Right forelimb (tissue), 1 donor: ENCODE measurements at regions not wholly inside any gene's neighbourhood (a gene's known extent, or its start where the extent isn't known, plus 50 kb on each side); places are given as distances from the start of the nearest gene placed in this dataset.

Experiments used
- DNase-seq: peaks from one replicate; pipeline ENCODE4 v3.0.0-alpha.2; 2018

DNA sequence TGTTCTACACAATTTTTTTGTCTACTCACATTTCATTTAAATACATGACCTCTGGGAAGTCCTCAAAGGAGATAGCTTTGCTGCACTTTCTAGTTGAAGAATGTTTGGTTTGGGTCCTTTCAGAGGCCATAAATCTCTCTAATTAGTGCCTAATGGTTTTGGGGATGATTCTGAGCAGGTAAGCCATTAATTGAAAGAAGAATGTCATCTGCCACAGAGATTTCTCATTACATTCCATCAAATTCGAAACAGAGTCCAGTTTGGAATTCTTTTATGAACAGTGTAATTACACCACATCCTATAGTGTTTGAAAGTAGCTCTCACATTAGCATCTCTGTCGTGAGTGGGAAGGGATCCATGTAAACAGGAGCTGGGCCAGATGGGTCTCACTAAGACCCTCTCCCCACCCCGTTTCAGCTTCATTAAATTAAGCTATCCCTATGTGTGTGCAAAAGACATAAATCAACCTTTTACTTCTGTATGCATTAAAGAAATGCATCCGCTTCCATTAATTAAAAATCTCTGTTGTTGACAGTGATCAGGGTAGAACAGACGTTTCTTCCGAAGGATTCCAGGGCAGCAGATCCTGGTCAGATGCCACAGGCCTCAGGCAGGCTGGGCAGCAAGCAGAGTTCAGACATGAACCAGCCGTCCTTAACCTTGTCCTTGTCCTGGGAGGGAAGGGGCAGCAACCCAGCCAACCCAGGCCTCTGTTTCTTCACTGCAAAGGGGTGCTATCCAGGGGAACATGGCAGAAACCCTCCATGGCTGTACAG lies 99.8 kb upstream of the MAP1B start:
- no peak for DNase-seq

- DNase-seq, result no peak
Observed at GRCh38 chr5:72009280-72009679, 98.0 kb upstream of the MAP1B start.

DNA sequence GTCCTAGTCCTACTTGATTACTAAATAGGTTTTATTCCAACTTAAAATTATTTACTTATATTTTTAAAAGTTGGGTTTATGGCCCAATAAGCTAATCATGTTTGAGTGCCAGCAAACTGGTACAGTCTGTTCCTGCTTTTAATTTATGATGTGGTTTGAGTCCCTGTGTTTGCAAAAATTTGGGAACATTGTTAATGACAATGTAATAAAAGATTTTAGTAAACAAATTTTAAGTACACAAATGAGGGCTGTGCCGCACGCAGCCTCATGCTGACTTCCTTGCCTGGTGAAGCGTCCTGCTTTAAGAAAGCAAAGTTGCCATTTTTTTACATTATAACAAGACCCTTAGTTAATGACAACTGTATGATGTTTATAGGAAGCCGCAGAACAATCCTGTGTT lies 96.8 kb upstream of the MAP1B start:
- no peak for DNase-seq

- DNase-seq, result no peak
Observed at GRCh38 chr5:72012906-72013305, 94.4 kb upstream of the MAP1B start.

DNA sequence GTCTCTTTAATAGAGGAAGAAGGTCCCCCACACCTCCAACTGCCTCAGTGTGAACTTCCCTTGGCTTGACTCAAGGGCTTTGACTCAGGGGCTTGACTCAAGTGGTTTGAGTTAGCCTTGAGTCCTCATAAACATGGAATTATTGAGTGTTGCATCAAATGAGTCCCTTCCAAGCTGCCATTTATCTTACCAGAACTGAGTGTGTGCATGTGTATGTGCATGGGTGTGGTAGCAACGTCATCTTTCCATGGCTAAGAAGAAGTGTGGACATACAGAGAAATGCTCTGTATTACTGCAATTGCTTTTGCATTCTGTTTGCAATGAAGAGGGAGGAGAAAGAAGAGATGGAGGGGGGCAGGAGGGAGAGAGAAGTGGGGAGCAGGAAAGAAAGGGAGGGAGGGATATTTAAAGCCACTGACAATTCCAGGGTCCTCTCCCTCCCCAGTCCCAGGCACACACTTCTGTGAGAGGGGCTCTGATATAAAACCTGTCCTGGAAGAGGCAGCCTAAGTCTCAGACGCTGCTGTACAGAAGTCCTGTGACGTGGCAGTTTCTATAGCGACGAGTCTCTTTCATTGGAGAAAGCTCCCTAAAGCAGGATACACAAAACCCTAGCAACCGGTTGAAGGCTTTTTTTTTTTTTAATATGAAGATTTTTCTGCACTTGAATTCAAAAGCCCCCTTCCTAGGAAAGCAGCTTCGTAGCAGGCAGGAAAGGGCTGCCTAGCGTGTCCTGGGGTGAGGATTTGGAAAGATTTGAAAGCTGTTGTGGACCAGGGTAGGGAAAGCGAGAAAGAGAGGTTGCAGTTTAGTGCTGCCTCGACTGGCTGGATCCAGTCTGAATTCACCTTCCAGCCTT lies 93.3 kb upstream of the MAP1B start:
- peak; percentile 54 for DNase-seq

- DNase-seq, result no peak
Observed at GRCh38 chr5:72015103-72015548, 92.1 kb upstream of the MAP1B start.

DNA sequence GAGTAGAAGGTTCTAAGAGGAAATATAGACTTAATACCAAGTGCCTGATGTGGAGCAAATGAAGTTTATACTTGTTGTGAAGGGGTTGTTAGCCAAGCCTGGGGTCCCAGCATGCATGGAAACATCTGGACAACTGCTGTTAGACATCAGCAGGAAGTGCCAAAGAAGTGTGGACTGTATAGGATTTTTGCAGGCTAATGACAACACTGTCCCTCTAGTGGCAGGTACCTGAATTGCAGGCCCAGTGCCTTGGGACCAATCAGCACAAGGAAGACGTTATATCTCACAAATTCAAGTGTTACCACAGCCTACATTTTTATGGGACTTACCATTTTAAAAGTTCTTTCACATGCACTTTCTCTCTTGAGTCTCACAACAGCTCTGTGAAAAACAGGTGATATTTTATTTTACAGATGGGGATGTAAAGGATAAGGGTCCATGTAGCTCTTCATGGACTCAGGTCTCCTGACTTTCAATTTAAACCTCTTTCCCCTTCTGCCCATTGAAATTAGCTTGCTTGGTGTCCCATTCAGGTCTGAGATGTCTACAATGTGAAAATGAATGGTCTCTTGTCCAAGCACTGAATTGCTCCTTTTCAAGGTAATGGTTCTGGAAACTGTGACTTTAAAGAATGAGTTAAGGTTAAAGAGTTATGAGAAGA lies 89.0 kb upstream of the MAP1B start:
- no peak for DNase-seq

- DNase-seq, result no peak
Observed at GRCh38 chr5:72020161-72020983, 86.9 kb upstream of the MAP1B start.

DNA sequence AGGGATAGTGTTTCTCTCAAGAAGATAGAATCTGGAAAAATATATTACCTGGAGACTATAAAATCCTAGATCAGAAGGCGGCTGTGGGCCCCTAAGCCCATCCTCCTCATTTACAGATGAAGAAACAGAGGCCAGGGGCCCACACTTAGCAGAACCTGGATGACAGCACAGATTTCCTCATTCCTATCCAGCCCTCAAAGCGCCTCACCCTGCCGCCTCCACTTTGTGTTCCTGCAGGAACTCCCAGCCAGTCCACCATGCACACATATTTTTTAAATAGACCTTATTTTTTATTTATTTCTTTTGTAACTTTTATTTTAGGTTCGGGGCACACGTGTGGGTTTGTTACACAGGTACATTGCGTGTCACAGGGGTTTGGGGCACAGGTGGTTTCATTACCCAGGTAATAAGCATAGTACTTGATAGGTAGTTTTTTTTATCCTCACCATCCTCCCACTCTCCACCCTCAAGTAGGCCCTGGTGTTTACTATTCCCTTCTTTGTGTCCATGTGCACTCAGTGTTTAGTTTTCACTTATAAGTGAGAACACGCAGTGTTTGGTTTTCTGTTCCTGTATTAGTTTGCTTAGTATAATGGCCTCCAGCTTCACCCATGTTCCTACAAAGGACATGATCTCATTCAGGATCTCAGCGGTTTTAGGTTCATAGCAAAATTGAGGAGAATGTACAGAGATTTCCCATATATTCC lies 85.5 kb upstream of the MAP1B start:
- DNase-seq, result no peak

GRCh38 chr5:72028382-72028781 lies 78.9 kb upstream of the MAP1B start:
- DNase-seq, result no peak

DNA sequence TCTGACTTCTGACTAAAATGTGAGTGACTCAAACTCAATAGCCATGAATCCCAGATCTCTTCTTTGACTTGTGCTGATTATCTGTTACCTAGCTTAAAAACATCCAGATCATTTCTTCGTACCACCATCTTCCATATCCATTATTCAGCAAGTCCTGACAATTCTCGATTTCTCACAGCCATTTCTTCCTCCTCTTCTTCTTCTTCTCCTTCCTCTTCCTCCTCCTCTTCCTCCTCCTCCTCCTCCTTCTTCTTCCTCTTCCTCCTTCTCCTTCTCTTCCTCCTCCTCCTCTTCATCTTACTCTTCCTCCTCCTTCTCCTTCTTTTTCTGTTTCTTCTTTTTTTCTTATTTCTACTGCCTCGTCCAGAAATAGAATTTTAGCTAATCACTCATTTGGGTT lies 77.0 kb upstream of the MAP1B start:
- DNase-seq, result no peak

DNA sequence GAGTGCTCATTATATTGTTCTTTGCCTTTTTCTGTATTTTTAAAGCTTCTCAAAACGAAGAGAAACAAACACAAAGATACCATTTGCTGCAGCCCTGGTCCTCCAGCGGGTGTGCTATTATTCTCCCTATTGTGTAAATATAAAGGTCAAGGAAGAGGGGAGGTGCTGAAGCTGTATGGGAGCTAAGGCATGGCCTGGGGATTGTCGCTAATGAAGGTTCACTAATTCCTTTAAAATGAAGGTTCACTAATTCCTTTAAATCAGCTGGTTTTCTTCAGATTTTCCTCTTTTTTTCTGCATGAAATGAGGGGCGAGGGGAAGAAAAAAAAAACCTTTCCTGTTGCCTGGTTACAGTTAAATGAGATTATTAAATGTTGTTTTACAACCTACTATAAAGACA lies 74.5 kb upstream of the MAP1B start:
- DNase-seq, result no peak

DNA sequence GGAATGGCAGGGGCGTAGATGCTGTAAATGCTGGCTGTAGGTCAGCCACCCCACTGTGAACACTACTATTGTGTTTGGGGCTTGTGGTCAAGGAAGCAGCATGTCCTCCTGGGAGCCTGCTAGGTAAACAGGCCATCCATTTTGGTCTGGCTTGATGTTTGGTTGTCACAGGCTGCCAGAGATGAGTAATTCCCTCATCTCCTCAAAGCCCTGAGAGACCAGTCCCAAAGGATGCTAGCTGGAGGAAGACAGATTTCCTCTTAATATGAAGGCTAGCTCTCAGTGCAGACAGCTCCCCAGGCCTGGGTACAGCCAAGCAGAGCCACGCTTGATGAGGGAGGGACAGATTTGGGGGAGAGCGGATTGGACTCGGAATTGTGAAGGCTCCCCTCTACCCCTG lies 72.5 kb upstream of the MAP1B start:
- no peak for DNase-seq

DNA sequence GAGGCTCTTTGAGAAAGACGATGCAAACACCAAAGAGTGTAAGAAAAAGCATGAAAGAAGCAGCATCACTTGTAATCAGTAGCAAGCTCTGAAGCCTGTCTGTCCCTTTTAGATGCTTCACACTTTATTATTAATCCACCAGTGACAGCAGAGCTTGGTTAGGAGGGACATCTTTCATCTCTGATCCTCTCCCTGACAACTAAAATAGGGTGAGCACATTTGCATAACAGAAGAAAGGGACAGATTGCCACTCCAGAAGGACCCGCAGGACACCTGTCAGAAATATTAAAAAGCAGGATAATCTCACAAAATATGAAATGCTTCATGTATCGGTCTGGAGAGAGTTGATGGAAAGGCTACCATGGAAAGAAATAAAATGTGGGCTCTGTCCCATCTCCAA lies 71.4 kb upstream of the MAP1B start:
- no peak for DNase-seq

GRCh38 chr5:72036951-72037350 lies 70.3 kb upstream of the MAP1B start:
- DNase-seq, result no peak

DNA sequence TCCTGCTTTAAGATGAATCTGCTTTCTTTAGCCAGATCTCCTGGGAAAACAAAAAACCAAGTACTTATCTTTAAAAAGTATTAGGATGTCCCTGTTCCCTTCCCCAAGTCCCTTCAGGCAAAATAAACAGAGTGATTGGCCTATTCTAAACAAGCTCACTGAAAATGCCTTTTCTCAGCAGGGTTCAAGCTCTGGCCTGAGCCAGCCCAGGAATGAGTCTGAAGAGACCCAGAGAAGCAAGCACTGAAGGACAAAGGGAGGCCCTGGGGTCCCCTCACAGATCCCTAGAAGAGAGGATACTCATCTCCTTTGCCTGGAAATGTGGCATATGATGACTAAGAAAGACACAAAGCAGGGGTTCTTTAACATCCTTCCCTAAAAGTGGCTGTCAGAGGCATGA lies 66.8 kb upstream of the MAP1B start:
- DNase-seq, result no peak

- DNase-seq, result no peak
Observed at GRCh38 chr5:72041654-72042053, 65.6 kb upstream of the MAP1B start.

DNA sequence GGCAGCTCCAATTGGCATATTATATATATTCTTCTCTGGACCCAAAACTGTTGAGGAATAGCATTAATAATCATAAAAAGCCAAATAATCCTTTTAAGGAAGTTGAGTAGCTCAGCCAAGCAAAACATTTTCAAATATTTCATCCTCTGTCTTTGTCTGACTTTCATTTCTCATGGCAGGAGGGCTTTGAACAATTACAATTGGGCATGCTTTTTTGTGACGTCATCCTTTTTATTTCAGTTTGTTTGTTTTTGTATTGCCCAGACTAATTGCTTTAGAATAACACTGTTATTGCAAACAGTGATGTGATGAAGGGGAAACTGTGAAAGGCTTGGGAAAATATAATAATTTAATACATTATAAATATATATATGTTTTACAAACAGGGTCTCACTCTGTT lies 65.2 kb upstream of the MAP1B start:
- no peak for DNase-seq

GRCh38 chr5:72045692-72046091 lies 61.6 kb upstream of the MAP1B start:
- DNase-seq, result no peak

DNA sequence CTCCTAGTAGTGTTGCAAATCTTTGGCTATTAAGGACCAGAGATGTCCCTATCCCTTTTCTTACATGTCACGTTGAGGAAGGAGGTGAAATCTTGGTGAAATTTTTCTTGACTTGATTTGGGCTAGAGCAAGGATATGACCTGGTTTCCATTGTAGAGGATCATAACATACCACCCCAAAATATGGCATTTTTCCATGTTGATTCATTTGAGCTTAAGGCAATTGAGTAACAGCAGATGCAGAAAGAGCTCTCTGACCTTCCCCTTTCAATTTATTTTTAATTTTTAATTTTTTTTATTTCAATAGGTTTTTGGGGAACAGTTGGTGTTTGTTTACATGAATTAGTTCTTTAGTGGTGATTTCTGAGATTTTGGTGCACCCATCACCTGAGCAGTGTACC lies 61.2 kb upstream of the MAP1B start:
- DNase-seq, result no peak

- DNase-seq, result no peak
Observed at GRCh38 chr5:72055636-72056035, 51.6 kb upstream of the MAP1B start.
